ENCODE measurements at regions not wholly inside any gene's neighbourhood (a gene's known extent, or its start where the extent isn't known, plus 50 kb on each side); places are given as distances from the start of the nearest gene placed in this dataset.
"Not testable (repeated sequence)": the region's sequence is repeated elsewhere in the genome, so short reads cannot be mapped to it uniquely, and the experiment has no call there.

- not testable (repeated sequence) for DNase-seq (ENCODE audit: low read depth)
Measured at GRCh38 chr3:195635262-195635873, 51.6 kb upstream of the APOD start.

- not testable (repeated sequence) for DNase-seq (ENCODE audit: low read depth)
Measured at GRCh38 chr3:195634426-195635261, 50.9 kb upstream of the APOD start.
